Osteoblast (primary cell): ENCODE measurements at regions not wholly inside any gene's neighbourhood (a gene's known extent, or its start where the extent isn't known, plus 50 kb on each side); places are given as distances from the start of the nearest gene placed in this dataset.

Source experiments
- DNase-seq: peaks from one replicate; pipeline ENCODE4 v3.0.0; 2011; ENCODE audit warnings: low spot score, mixed read lengths; ENCODE audit not compliant: insufficient read length; ENCODE audit errors: missing footprints
- H2AFZ ChIP-seq: 2 replicates; pipeline ENCODE4 v1.6.0; 2011; ENCODE audit warnings: mild to moderate bottlenecking, low read length
- H3K27ac ChIP-seq: 2 replicates; pipeline ENCODE4 v1.5.1; 2011; ENCODE audit warnings: mild to moderate bottlenecking, low read depth, low read length, moderate library complexity
- H3K27me3 ChIP-seq: 2 replicates; pipeline ENCODE4 v1.6.0; 2012; ENCODE audit warnings: mild to moderate bottlenecking, control low read depth, inconsistent platforms, low read length, moderate library complexity; ENCODE audit not compliant: insufficient read depth
- H3K36me3 ChIP-seq: 2 replicates; pipeline ENCODE4 v1.5.1; 2011; ENCODE audit warnings: mild to moderate bottlenecking, low read length, control low read depth, moderate library complexity; ENCODE audit not compliant: insufficient read depth
- H3K4me1 ChIP-seq: 2 replicates; pipeline ENCODE4 v1.5.1; 2011; ENCODE audit warnings: mild to moderate bottlenecking, low read length, control low read depth, moderate library complexity; ENCODE audit not compliant: insufficient read depth
- H3K4me2 ChIP-seq: 2 replicates; pipeline ENCODE4 v1.6.0; 2011; ENCODE audit warnings: mild to moderate bottlenecking, low read length; ENCODE audit not compliant: insufficient read depth
- H3K4me3 ChIP-seq: fragments of 200-600 bp; sonication (generic); 3 replicates; pipeline ENCODE4 v1.5.1; 2012; ENCODE audit warnings: mild to moderate bottlenecking, low read length, inconsistent platforms; ENCODE audit not compliant: insufficient read depth
- H3K79me2 ChIP-seq: 2 replicates; pipeline ENCODE4 v1.6.0; 2012; ENCODE audit warnings: mild to moderate bottlenecking, low read length, control low read depth, inconsistent platforms; ENCODE audit not compliant: insufficient read depth
- H3K9me3 ChIP-seq: 2 replicates; pipeline ENCODE4 v1.5.1; 2011; ENCODE audit warnings: low read depth, low read length, control low read depth
- H4K20me1 ChIP-seq: 2 replicates; pipeline ENCODE4 v1.6.0; 2012; ENCODE audit warnings: mild to moderate bottlenecking, low read length, control low read depth; ENCODE audit not compliant: insufficient read depth
- CTCF ChIP-seq: IDR thresholded peaks from 2 replicates; pipeline ENCODE4 v1.5.1; 2011; ENCODE audit warnings: mild to moderate bottlenecking, low read depth, low read length, moderate library complexity; ENCODE audit errors: extremely low read depth

- Histone ChIP-seq H3K4me1 (peaks cover 11% of the 10 kb centered on the region), H3K4me3 (no peak overlapping the region), H3K36me3 (no peaks in the 10 kb centered on the region), H3K27ac (no peak overlapping the region), H3K9me3 (no peaks in the 10 kb centered on the region), H3K4me2 (no peak overlapping the region), H2AFZ (no peak overlapping the region), H4K20me1 (no peaks in the 10 kb centered on the region), H3K27me3 (no peaks in the 10 kb centered on the region), H3K79me2 (no peaks in the 10 kb centered on the region)
- no peak for TF ChIP-seq CTCF
- DNase-seq: peak; percentile 72
Observed at GRCh38 chr12:91685917-91686316, 459.7 kb downstream of the BTG1 start.

GRCh38 chr12:91681751-91682150 is 463.9 kb downstream of the BTG1 start:
- peaks cover 3% of the 10 kb centered on the region for H3K4me1 ChIP-seq
- no peak overlapping the region for H3K4me2 ChIP-seq
- TF ChIP-seq CTCF: no peak
- no peak overlapping the region for H3K27ac ChIP-seq
- H3K4me3 ChIP-seq: no peak overlapping the region
- H4K20me1 ChIP-seq: no peaks in the 10 kb centered on the region
- no peaks in the 10 kb centered on the region for H3K27me3 ChIP-seq
- H2AFZ ChIP-seq: no peak overlapping the region
- H3K9me3 ChIP-seq: no peaks in the 10 kb centered on the region
- no peaks in the 10 kb centered on the region for H3K36me3 ChIP-seq
- DNase-seq: no peak
- no peaks in the 10 kb centered on the region for H3K79me2 ChIP-seq

GRCh38 chr12:91680864-91681263 is 464.8 kb downstream of the BTG1 start:
- H3K9me3 ChIP-seq: no peaks in the 10 kb centered on the region
- H3K36me3 ChIP-seq: no peaks in the 10 kb centered on the region
- no peak for DNase-seq
- no peaks in the 10 kb centered on the region for H3K4me1 ChIP-seq
- H3K27ac ChIP-seq: no peak overlapping the region
- H3K4me3 ChIP-seq: no peak overlapping the region
- no peak overlapping the region for H2AFZ ChIP-seq
- H3K79me2 ChIP-seq: no peaks in the 10 kb centered on the region
- no peak overlapping the region for H3K4me2 ChIP-seq
- H3K27me3 ChIP-seq: no peaks in the 10 kb centered on the region
- no peaks in the 10 kb centered on the region for H4K20me1 ChIP-seq
- TF ChIP-seq CTCF: no peak

- no peaks in the 10 kb centered on the region for H3K9me3 ChIP-seq
- H2AFZ ChIP-seq: no peak overlapping the region
- H3K4me1 ChIP-seq: no peaks in the 10 kb centered on the region
- H3K4me3 ChIP-seq: no peak overlapping the region
- no peaks in the 10 kb centered on the region for H4K20me1 ChIP-seq
- no peak overlapping the region for H3K27ac ChIP-seq
- no peak overlapping the region for H3K4me2 ChIP-seq
- H3K27me3 ChIP-seq: no peaks in the 10 kb centered on the region
- H3K36me3 ChIP-seq: no peaks in the 10 kb centered on the region
- no peak for DNase-seq
- no peak for TF ChIP-seq CTCF
- no peaks in the 10 kb centered on the region for H3K79me2 ChIP-seq
Observed at GRCh38 chr12:91677556-91677955, 468.1 kb downstream of the BTG1 start.
